A673 (cell line): ENCODE measurements at regions not wholly inside any gene's neighbourhood (a gene's known extent, or its start where the extent isn't known, plus 50 kb on each side); places are given as distances from the start of the nearest gene placed in this dataset.
A peak's percentile ranks its signal among the peaks of the same experiment; 100 is the strongest.

Source experiments
- BruUV-seq: library from RNA; stranded (reverse); fragments of 400-500 nt; replicated peaks from 2 replicates; lab custom pipeline; 2021; lab: Mats Ljungman, UMichigan
- CTCF ChIA-PET: fragments of 300-600 bp; sonication (Branson Sonifier 250); formaldehyde crosslinking; loops from one replicate; lab custom pipeline; 2022; ENCODE audit warnings: antibody characterized with exemption; lab: Charles Lee
- POLR2A ChIA-PET: fragments of 300-600 bp; sonication (Branson Sonifier 250); formaldehyde crosslinking; loops from one replicate; lab custom pipeline; 2022; ENCODE audit warnings: antibody characterized with exemption; ENCODE audit not compliant: low non-redundant PET; lab: Charles Lee
- DNase-seq: peaks from one replicate; pipeline ENCODE4 v3.0.0-alpha.2; 2015; ENCODE audit warnings: low spot score
- H3K27ac ChIP-seq: fragments of 200-600 bp; sonication (generic); 2 replicates; pipeline ENCODE4 v1.5.1; 2016; ENCODE audit warnings: mixed run types, low read depth, mild to moderate bottlenecking, mixed read lengths, antibody characterized with exemption, low read length; ENCODE audit not compliant: poor library complexity, severe bottlenecking
- H3K27me3 ChIP-seq: fragments of 200-600 bp; sonication (generic); replicated peaks from 2 replicates; pipeline ENCODE4 v1.6.1; 2017; ENCODE audit warnings: mixed run types, low read depth, mild to moderate bottlenecking, mixed read lengths, antibody characterized with exemption, low read length; ENCODE audit not compliant: insufficient read depth, poor library complexity
- H3K36me3 ChIP-seq: fragments of 200-600 bp; sonication (generic); 2 replicates; pipeline ENCODE4 v1.6.1; 2016; ENCODE audit warnings: mixed run types, mild to moderate bottlenecking, mixed read lengths, antibody characterized with exemption, low read length; ENCODE audit not compliant: insufficient read depth, poor library complexity, severe bottlenecking
- H3K4me1 ChIP-seq: fragments of 200-600 bp; sonication (generic); 2 replicates; pipeline ENCODE4 v1.6.1; 2017; ENCODE audit warnings: mixed run types, mild to moderate bottlenecking, mixed read lengths, antibody characterized with exemption, low read length; ENCODE audit not compliant: insufficient read depth, poor library complexity, severe bottlenecking
- H3K4me3 ChIP-seq: fragments of 200-600 bp; sonication (generic); 2 replicates; pipeline ENCODE4 v1.5.1; 2016; ENCODE audit warnings: low read depth, mixed run types, mild to moderate bottlenecking, mixed read lengths, low read length; ENCODE audit not compliant: poor library complexity, severe bottlenecking
- H3K9me3 ChIP-seq: fragments of 200-600 bp; sonication (generic); 2 replicates; pipeline ENCODE4 v1.6.1; 2016; ENCODE audit warnings: mixed run types, low read depth, mild to moderate bottlenecking, mixed read lengths, antibody characterized with exemption, low read length; ENCODE audit not compliant: poor library complexity, severe bottlenecking
- CTCF ChIP-seq: fragments of 300-800, 200-600 bp; sonication (generic); conservative IDR thresholded peaks from 2 replicates; pipeline ENCODE4 v1.5.1; 2017; ENCODE audit warnings: low read depth, mild to moderate bottlenecking, antibody characterized with exemption, low read length, moderate library complexity, mixed read lengths
- EZH2 ChIP-seq: fragments of 200-600 bp; sonication (generic); IDR thresholded peaks from 2 replicates; pipeline ENCODE4 v1.6.1; 2017; ENCODE audit warnings: borderline replicate concordance, low read depth, mild to moderate bottlenecking, mixed read lengths, antibody characterized with exemption, low read length; ENCODE audit not compliant: poor library complexity, severe bottlenecking
- intact Hi-C: fragments of 100-400 bp; cut with micrococcal nuclease; formaldehyde crosslinking; loops from one replicate; pipeline ENCODE4 v1.10.0; 2022; ENCODE audit not compliant: unreplicated experiment

- POLR2A ChIA-PET: no interaction called here
- no peak overlapping the region for H3K4me3 ChIP-seq
- CTCF ChIA-PET: interaction anchor here (0.6 to 1.0 kb wide), 4 partner anchors 9 to 338 kb away, joined by 3 to 6 read pairs (median 4); no protein-coding TSS in a partner anchor
These were observed 219.3 kb upstream of the GSE1 start for GRCh38 chr16:85393674-85394451.

GRCh38 chr16:85394456-85395206 is 218.5 kb upstream of the GSE1 start:
- H3K9me3 ChIP-seq: no peaks in the 10 kb centered on the region
- no peak overlapping the region for H3K4me3 ChIP-seq
- no peak for TF ChIP-seq CTCF
- TF ChIP-seq EZH2: no peak
- no peaks in the 10 kb centered on the region for H3K36me3 ChIP-seq
- CTCF ChIA-PET: interaction anchor here (0.8 to 1.5 kb wide), 4 partner anchors 27 to 221 kb away, joined by 3 to 5 read pairs (median 4); no protein-coding TSS in a partner anchor
- no peak overlapping the region for H3K27ac ChIP-seq
- intact Hi-C loops: loop anchor here (5.0 to 10.0 kb wide), 2 partner anchors 280 to 323 kb away; partner anchors contain the start of gene CIBAR2
- POLR2A ChIA-PET: no interaction called here
- DNase-seq: no peak
- peaks cover 43% of the 10 kb centered on the region for H3K4me1 ChIP-seq
- H3K27me3 ChIP-seq: no peaks in the 10 kb centered on the region
- no TSS peak for BruUV-seq

More at GRCh38 chr16:85393674-85394451, 219.3 kb upstream of the GSE1 start:
- TF ChIP-seq EZH2 (no peak), CTCF (peak; percentile 96)
- no TSS peak for BruUV-seq
- H3K9me3 ChIP-seq: no peaks in the 10 kb centered on the region
- no peaks in the 10 kb centered on the region for H3K27me3 ChIP-seq
- intact Hi-C loops: loop anchor here (2.0 to 10.0 kb wide), 3 partner anchors 217 to 323 kb away; partner anchors contain the start of gene CIBAR2
- peak; percentile 75 for DNase-seq
- no peaks in the 10 kb centered on the region for H3K36me3 ChIP-seq
- H3K4me1 ChIP-seq: peaks cover 43% of the 10 kb centered on the region
- H3K27ac ChIP-seq: no peak overlapping the region

GRCh38 chr16:85395207-85395912 is 217.8 kb upstream of the GSE1 start:
- no TSS peak for BruUV-seq

More at GRCh38 chr16:85395207-85395912, 217.8 kb upstream of the GSE1 start:
- H3K36me3 ChIP-seq: no peaks in the 10 kb centered on the region
- CTCF ChIA-PET: interaction anchor here (0.8 to 1.5 kb wide), 4 partner anchors 26 to 221 kb away, joined by 3 to 5 read pairs (median 4); no protein-coding TSS in a partner anchor
- intact Hi-C loops: loop anchor here (10.0 kb wide), 1 partner anchor 281 kb away; the partner anchor contains the start of gene CIBAR2
- H3K9me3 ChIP-seq: no peaks in the 10 kb centered on the region
- H3K4me3 ChIP-seq: no peak overlapping the region
- DNase-seq: peak; percentile 92
- no peaks in the 10 kb centered on the region for H3K27me3 ChIP-seq
- H3K27ac ChIP-seq: peak overlapping the region; percentile 54
- peaks cover 43% of the 10 kb centered on the region for H3K4me1 ChIP-seq
- POLR2A ChIA-PET: no interaction called here
- TF ChIP-seq EZH2 (no peak), CTCF (no peak)
